ENCODE measurements at regions not wholly inside any gene's neighbourhood (a gene's known extent, or its start where the extent isn't known, plus 50 kb on each side); places are given as distances from the start of the nearest gene placed in this dataset.

- Histone ChIP-seq H4K20me1 (ENCODE audit: insufficient read depth, low read length) (no peaks in the 10 kb centered on the region), H3K79me2 (ENCODE audit: insufficient read depth, low read length) (no peaks in the 10 kb centered on the region), H3K27ac (ENCODE audit: low read length) (no peak overlapping the region), H3K4me1 (ENCODE audit: insufficient read depth, low read length) (no peaks in the 10 kb centered on the region), H3K4me3 (ENCODE audit: low read depth in 1 of 2, low read length in 2 of 2) (no peak overlapping the region), H3K36me3 (ENCODE audit: insufficient read depth, low read length) (no peaks in the 10 kb centered on the region), H3K4me2 (ENCODE audit: insufficient read depth, low read length) (no peak overlapping the region), H2AFZ (ENCODE audit: low read depth, low read length) (no peak overlapping the region), H3K27me3 (ENCODE audit: insufficient read depth, low read length, poor library complexity) (peaks cover 8% of the 10 kb centered on the region), H3K9me3 (ENCODE audit: insufficient read depth, low read length, severe bottlenecking) (no peaks in the 10 kb centered on the region), H3K9ac (ENCODE audit: low read depth, low read length) (no peak overlapping the region)
- DNase-seq (no peak), ATAC-seq (ENCODE audit: insufficient read depth, low read depth) (no peak)
- TF ChIP-seq CTCF (IDR thresholded peaks at IDR 0.05; ENCODE audit: borderline replicate concordance, extremely low read depth, low read length, poor library complexity, severe bottlenecking) (no peak), EZH2 (IDR thresholded peaks at IDR 0.05; ENCODE audit: borderline replicate concordance, low read depth, low read length, severe bottlenecking) (no peak)
Observed at GRCh38 chr14:58813745-58814144, 176.0 kb downstream of the DACT1 start.

- no peak overlapping the region for H3K27ac ChIP-seq (ENCODE audit: low read length)
- no peak for DNase-seq
- H3K27me3 ChIP-seq (ENCODE audit: insufficient read depth, low read length, poor library complexity) = peaks cover 8% of the 10 kb centered on the region
- no peak overlapping the region for H2AFZ ChIP-seq (ENCODE audit: low read depth, low read length)
- H3K4me2 ChIP-seq (ENCODE audit: insufficient read depth, low read length) = no peak overlapping the region
- H3K79me2 ChIP-seq (ENCODE audit: insufficient read depth, low read length) = no peaks in the 10 kb centered on the region
- no peaks in the 10 kb centered on the region for H3K9me3 ChIP-seq (ENCODE audit: insufficient read depth, low read length, severe bottlenecking)
- no peaks in the 10 kb centered on the region for H4K20me1 ChIP-seq (ENCODE audit: insufficient read depth, low read length)
- no peak for ATAC-seq (ENCODE audit: insufficient read depth, low read depth)
- H3K36me3 ChIP-seq (ENCODE audit: insufficient read depth, low read length) = no peaks in the 10 kb centered on the region
- no peak for TF ChIP-seq CTCF (IDR thresholded peaks at IDR 0.05; ENCODE audit: borderline replicate concordance, extremely low read depth, low read length, poor library complexity, severe bottlenecking)
- no peak for TF ChIP-seq EZH2 (IDR thresholded peaks at IDR 0.05; ENCODE audit: borderline replicate concordance, low read depth, low read length, severe bottlenecking)
- no peak overlapping the region for H3K9ac ChIP-seq (ENCODE audit: low read depth, low read length)
- H3K4me1 ChIP-seq (ENCODE audit: insufficient read depth, low read length) = no peaks in the 10 kb centered on the region
- no peak overlapping the region for H3K4me3 ChIP-seq (ENCODE audit: low read depth in 1 of 2, low read length in 2 of 2)
Observed at GRCh38 chr14:58814466-58814865, 176.7 kb downstream of the DACT1 start.

- Histone ChIP-seq H3K4me3 (ENCODE audit: low read depth in 1 of 2, low read length in 2 of 2) (no peak overlapping the region), H2AFZ (ENCODE audit: low read depth, low read length) (no peak overlapping the region), H3K36me3 (ENCODE audit: insufficient read depth, low read length) (no peaks in the 10 kb centered on the region), H3K4me2 (ENCODE audit: insufficient read depth, low read length) (no peak overlapping the region), H3K9me3 (ENCODE audit: insufficient read depth, low read length, severe bottlenecking) (no peaks in the 10 kb centered on the region), H3K4me1 (ENCODE audit: insufficient read depth, low read length) (no peaks in the 10 kb centered on the region), H3K9ac (ENCODE audit: low read depth, low read length) (no peak overlapping the region), H3K27ac (ENCODE audit: low read length) (no peak overlapping the region), H4K20me1 (ENCODE audit: insufficient read depth, low read length) (no peaks in the 10 kb centered on the region), H3K27me3 (ENCODE audit: insufficient read depth, low read length, poor library complexity) (peaks cover 9% of the 10 kb centered on the region), H3K79me2 (ENCODE audit: insufficient read depth, low read length) (no peaks in the 10 kb centered on the region)
- no peak for TF ChIP-seq EZH2 (IDR thresholded peaks at IDR 0.05; ENCODE audit: borderline replicate concordance, low read depth, low read length, severe bottlenecking)
- no peak for TF ChIP-seq CTCF (IDR thresholded peaks at IDR 0.05; ENCODE audit: borderline replicate concordance, extremely low read depth, low read length, poor library complexity, severe bottlenecking)
- no peak for ATAC-seq (ENCODE audit: insufficient read depth, low read depth)
- no peak for DNase-seq
Observed at GRCh38 chr14:58815161-58815701, 177.5 kb downstream of the DACT1 start.

- no peak overlapping the region for H3K9ac ChIP-seq (ENCODE audit: low read depth, low read length)
- peaks cover 9% of the 10 kb centered on the region for H3K27me3 ChIP-seq (ENCODE audit: insufficient read depth, low read length, poor library complexity)
- no peak overlapping the region for H2AFZ ChIP-seq (ENCODE audit: low read depth, low read length)
- no peak for TF ChIP-seq EZH2 (IDR thresholded peaks at IDR 0.05; ENCODE audit: borderline replicate concordance, low read depth, low read length, severe bottlenecking)
- no peak overlapping the region for H3K4me2 ChIP-seq (ENCODE audit: insufficient read depth, low read length)
- no peaks in the 10 kb centered on the region for H4K20me1 ChIP-seq (ENCODE audit: insufficient read depth, low read length)
- H3K4me3 ChIP-seq (ENCODE audit: low read depth in 1 of 2, low read length in 2 of 2) = no peak overlapping the region
- no peaks in the 10 kb centered on the region for H3K9me3 ChIP-seq (ENCODE audit: insufficient read depth, low read length, severe bottlenecking)
- H3K4me1 ChIP-seq (ENCODE audit: insufficient read depth, low read length) = no peaks in the 10 kb centered on the region
- H3K27ac ChIP-seq (ENCODE audit: low read length) = no peak overlapping the region
- H3K79me2 ChIP-seq (ENCODE audit: insufficient read depth, low read length) = no peaks in the 10 kb centered on the region
- ATAC-seq (ENCODE audit: insufficient read depth, low read depth) = no peak
- H3K36me3 ChIP-seq (ENCODE audit: insufficient read depth, low read length) = no peaks in the 10 kb centered on the region
- DNase-seq = no peak
Observed at GRCh38 chr14:58815794-58816193, 178.0 kb downstream of the DACT1 start.

Measured in DND-41 (cell line).